GM13977 (cell line): ENCODE measurements at regions not wholly inside any gene's neighbourhood (a gene's known extent, or its start where the extent isn't known, plus 50 kb on each side); places are given as distances from the start of the nearest gene placed in this dataset.

ENCODE experiments used
- DNase-seq: peaks from one replicate; pipeline ENCODE4 v3.0.0; 2012; ENCODE audit warnings: low spot score
- in situ Hi-C: fragments of 300-500 bp; cut with MboI; formaldehyde crosslinking; loops from one replicate; pipeline ENCODE4 v1.12.0; 2022; ENCODE audit warnings: low sequenced_read_pairs, low pct_unique_long_range_greater_than_20kb, mixed read lengths, inconsistent platforms; ENCODE audit not compliant: unreplicated experiment
- TF ChIP-seq, protein P1 (sequence below): IDR thresholded peaks from 2 replicates; pipeline ENCODE4 v1.5.1; 2012; ENCODE audit warnings: mild to moderate bottlenecking, control low read depth; ENCODE audit not compliant: insufficient read depth; ENCODE audit errors: extremely low read depth, missing control alignments

DNA sequence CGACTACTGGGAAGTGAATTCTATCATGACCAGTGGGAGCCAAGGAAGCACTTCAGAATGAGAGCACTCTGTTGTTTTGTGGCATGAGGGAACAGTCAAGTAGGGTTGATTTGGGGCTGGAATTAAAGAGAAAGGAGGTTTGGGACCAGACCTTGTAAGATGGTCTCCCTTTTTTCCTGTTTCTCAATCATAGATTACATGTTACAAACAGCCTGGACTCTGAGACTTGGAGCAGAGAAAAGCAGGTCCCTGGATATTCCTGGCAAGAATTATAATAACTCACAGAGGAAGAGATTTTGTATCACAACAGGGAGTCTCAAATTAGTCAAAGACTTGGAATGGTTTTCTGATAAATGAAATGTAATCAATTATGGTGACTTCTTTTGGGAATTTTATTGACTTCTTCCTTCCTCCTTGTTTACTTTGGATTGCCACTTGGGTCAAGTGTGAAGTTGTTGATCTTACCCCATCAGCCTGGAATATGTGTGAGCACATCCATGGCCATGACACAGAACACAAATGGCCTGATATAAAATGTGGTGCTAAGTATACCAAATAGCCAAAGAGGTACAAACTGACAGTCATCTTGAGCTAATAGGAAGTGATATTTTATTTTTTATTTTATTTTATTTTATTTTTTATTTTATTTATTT, 131.0 kb upstream of the OSMR start:
- TF ChIP-seq, protein P1, sequence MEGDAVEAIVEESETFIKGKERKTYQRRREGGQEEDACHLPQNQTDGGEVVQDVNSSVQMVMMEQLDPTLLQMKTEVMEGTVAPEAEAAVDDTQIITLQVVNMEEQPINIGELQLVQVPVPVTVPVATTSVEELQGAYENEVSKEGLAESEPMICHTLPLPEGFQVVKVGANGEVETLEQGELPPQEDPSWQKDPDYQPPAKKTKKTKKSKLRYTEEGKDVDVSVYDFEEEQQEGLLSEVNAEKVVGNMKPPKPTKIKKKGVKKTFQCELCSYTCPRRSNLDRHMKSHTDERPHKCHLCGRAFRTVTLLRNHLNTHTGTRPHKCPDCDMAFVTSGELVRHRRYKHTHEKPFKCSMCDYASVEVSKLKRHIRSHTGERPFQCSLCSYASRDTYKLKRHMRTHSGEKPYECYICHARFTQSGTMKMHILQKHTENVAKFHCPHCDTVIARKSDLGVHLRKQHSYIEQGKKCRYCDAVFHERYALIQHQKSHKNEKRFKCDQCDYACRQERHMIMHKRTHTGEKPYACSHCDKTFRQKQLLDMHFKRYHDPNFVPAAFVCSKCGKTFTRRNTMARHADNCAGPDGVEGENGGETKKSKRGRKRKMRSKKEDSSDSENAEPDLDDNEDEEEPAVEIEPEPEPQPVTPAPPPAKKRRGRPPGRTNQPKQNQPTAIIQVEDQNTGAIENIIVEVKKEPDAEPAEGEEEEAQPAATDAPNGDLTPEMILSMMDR = no peak
- in situ Hi-C loops = no loop called here
- no peak for DNase-seq

DNA sequence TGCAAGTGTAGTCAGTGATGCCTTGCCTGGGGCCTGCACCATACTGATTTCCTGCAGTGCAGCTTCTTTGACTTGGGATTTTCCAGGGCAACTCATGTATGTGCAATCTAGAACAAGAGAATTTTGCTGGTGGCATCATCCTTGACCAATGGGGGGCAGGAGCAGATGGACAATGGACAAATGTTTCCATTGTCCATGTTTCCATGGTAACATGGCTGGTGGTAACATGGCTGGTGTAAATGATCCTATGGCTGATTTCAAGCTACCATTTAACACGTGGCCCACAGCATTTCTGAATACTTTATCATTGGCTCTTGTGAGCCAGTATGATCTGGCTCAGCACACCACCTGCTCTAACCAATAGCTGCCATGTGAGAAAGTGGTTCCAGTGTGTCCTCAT, 130.1 kb upstream of the OSMR start:
- TF ChIP-seq, protein P1 = no peak
- in situ Hi-C loops = no loop called here
- DNase-seq = no peak

DNA sequence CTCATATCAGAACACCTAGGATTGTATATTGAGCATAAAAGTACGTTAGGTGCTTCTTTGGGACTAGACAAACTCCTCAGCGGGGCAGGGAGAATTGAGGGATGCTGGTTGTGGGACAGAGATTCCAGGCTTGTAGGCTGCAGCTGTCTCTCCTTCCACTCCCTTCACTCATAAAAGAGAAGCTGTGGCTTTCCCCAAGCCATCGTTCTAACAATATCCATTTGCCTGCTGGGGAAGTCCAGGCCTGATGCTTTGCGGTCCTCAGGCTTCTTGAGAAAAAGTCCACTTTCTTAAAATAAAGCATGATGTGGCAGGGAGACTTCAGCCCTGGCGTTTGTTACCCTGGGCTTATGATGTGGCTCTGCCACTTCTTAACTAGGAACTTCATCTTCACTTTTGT, 129.3 kb upstream of the OSMR start:
- TF ChIP-seq, protein P1 = no peak
- DNase-seq = no peak
- in situ Hi-C loops = no loop called here

DNA sequence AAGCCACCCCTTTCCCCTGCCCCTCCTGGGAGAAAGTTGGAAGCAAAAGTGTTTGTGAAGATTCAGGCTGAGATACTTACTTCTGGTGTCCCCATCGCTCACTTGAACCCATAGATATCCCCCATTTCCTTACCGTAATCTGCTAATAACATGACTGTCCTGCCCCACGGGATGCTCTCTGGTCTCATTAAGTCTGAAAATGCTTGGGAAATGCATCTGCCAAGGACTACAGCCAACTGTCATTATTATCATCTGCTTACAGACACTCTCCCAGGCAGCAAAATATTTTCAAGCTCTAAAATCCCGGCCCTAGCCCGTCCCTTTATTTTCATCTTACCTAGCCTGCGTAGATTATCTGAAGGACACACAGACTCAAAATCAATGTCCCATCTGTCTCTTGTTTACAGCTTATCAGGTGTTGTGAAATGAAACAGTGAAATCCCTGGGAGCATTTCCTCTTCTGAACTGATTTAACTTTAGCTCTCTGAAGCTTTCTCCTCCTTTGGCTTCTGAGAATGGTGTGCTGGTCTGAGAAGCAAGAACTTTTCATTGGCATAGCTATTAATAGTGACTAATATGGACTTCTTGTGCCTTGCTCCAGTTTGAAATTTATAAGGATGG, 126.9 kb upstream of the OSMR start:
- in situ Hi-C loops = no loop called here
- TF ChIP-seq, protein P1 = no peak
- DNase-seq = no peak

DNA sequence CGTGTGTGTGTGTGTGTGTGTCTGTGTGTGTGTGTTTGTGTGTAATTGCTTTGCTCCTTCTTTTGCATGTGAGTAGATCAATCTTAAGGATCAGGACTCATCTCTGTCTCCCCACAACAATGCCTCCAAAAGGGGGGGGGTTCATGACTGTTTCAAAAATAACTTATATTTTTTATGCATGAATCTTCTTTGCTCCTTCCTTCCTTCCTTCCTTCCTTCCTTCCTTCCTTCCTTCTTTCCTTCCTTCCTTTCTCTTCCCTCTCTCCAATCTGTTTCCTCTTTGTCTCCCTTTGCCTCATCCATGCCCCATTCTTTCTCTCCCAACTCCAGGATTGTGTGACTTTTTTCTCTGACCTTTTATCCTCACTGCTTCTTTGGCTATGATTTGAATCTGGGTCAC, 126.4 kb upstream of the OSMR start:
- TF ChIP-seq, protein P1 = no peak
- in situ Hi-C loops = no loop called here
- DNase-seq = no peak

DNA sequence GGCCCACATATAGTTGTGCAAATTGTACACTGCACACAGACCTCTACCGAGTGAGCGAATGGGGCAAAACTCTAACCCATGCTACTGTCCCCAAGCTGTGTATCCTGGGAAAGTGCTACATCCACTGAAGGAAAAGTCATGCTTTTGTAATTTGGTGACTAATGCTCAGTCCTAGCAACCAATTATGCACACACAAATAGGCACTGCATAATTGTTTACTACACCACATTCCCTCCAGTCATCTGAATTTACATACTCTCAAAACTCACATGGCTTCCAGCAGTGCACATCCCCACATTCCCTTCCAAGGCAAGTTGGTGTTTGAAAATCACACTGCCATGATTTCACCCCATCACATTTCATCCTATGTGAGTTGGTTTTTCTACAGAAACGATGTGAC, 125.9 kb upstream of the OSMR start:
- in situ Hi-C loops = no loop called here
- no peak for DNase-seq
- TF ChIP-seq, protein P1 = no peak
